ENCODE measurements at regions not wholly inside any gene's neighbourhood (a gene's known extent, or its start where the extent isn't known, plus 50 kb on each side); places are given as distances from the start of the nearest gene placed in this dataset.

DNA sequence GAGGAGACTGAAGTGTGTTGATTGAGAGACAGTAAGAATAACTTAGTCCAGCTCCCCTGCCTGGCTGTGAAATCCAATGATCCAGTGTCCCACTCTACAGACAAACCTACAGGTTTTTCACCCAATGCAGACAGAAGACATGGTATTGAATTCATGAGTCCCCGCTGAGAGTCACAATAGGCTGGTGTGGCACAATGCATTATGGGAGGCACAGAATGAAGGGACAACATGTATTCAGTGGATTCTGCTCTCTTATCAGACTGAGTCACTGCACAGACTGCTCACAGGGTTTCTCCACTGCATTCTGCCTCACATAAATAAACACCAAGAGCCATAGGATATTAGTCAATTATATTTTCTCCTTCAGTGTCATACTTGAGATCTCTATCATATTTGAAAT, 55.2 kb upstream of the TOP3B start:
- no peak for DNase-seq (ENCODE audit: low spot score)

DNA sequence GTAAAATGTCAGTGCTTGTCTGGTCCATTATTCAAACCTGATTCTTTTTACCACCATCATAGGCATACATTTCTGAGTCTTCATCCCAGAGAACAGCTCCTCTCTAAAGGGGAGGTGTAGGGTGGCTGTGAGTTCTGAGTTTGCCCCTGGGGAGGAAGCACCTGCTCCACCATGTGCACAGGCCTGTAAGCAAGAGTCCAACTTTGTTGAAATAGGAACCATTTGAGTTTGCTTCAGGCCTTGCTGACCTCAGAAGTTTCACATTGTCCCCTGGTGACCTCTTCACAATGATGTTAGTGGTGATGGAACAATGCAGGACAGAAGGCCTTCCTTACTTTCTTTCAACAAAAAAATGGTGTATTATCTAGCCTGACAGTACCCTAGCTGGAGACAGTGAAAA, 54.6 kb upstream of the TOP3B start:
- DNase-seq (ENCODE audit: low spot score): peak; percentile 84

GRCh38 chr22:22036588-22036987, 54.0 kb upstream of the TOP3B start:
- no peak for DNase-seq (ENCODE audit: low spot score)

- no peak for DNase-seq (ENCODE audit: low spot score)
Measured at GRCh38 chr22:22035771-22036314, 53.3 kb upstream of the TOP3B start.

DNA sequence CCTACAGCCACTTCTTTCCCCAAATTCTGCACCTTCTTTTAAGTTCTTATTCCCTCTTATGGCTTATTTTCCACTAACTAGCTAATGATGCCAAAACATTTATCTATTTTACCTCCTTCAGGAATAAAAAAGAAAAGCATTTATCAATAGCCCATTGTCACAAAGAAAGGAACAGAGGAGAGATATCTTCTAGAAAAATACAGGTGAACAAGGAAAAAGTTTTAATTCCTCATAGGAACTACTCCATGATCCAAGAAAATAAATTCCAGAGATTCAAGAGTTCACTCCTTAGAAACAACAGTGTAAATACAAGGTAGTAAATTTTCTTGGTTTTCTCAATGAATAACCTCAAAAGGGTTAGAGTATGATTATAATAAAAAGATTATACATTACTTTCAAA, 52.6 kb upstream of the TOP3B start:
- no peak for DNase-seq (ENCODE audit: low spot score)

DNA sequence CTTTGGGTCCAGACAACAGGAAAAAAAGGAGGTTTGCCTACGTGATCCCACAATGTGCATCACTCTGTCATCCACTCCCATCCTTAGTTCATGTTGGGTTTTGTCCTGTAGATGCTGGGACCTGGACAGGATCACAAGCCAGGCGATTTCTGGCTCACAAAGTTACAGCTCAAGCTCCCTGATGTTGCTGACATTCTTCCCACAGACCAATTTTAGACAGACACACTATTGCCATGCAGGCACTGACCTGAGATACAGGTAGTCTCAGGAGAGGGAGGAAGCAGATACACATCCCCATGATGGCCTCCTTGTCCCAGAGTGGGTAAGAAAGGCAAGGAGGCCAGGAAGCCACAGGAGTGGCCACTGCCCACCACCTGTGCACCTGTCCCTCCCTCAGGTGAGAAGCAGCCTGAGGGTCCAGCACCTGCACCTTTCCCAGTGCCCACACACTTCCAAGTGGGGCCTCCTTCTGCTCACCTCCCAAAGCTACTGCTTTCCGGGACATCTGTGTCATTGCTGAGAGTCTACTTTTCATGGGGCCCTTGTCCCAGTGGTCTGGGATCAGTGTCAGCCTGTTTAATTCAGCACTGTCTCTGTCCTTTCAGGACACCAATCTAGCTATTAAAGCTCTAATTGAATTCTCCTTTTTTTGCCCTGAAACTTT, 52.0 kb upstream of the TOP3B start:
- no peak for DNase-seq (ENCODE audit: low spot score)

DNA sequence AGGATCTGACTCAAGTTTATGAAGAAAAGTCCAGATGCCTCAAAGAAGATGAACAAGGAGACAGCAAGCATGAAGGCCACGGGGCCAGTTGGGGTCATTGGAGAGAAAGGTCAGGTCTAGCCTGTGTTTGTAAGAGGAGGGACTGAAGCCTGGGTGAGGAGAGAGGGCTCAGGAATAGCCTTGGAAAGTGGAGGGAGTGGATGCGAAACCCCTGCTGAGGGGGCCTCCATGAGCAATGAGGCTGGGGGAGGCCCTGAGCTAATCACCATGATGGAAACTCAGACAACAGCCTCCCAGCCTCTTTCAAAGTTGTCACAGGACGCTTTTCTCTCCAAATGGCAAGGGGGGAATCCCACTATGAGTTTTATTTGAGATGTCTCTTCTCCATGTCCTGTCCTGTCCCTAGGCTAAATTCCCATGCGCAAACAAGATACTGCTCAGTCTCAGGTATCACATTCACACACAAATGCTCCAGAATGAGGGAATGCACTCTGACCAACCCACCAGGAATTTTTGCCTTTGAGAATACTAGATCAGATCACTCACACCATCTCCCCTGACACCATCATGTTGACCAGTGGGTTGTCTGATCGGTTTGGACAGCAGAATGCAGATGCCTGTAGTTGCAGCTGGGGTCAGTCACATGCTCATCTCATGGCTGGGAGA, 51.3 kb upstream of the TOP3B start:
- no peak for DNase-seq (ENCODE audit: low spot score)

DNA sequence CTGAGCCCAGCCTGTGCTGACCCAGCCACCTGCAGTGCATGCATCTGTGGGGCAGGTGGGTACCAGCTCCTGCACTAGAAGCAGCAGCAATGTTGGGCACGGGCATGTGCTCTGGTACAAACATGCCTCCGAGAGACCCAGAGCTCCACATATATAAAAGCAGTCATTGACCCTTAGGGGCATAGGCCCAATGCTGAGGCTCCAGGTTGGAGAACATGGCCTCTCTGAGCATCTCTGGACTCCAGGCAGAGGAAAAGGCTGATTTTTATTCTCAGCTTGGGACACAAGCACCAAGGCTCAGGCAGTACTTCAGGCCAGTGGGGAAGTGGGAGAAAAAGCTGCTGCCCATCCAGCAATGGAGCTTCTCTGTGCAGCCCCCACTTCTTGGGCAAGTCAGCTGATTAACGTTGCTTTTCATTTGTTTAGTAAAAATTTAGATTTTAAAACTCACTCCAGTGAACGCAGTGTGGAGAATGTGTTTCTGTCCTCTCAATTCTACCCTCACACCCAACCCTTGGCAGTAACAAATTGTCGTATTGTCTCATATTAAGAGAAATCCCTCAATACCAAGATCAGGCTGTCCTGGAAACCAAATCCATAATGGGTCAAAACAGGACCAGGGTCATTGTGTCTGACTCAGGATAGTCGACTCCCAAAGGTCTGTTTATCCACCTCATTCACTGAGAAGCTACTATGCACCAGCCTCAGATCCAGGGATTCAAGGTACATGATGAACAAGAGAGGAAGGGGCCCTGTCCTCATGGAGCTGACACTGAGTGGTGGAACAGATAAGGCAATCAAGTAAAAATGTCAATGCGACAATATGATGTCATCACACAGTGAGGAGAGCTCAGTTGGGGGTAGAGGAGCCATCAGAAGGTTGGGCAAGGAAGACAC, 50.6 kb upstream of the TOP3B start:
- no peak for DNase-seq (ENCODE audit: low spot score)

DNA sequence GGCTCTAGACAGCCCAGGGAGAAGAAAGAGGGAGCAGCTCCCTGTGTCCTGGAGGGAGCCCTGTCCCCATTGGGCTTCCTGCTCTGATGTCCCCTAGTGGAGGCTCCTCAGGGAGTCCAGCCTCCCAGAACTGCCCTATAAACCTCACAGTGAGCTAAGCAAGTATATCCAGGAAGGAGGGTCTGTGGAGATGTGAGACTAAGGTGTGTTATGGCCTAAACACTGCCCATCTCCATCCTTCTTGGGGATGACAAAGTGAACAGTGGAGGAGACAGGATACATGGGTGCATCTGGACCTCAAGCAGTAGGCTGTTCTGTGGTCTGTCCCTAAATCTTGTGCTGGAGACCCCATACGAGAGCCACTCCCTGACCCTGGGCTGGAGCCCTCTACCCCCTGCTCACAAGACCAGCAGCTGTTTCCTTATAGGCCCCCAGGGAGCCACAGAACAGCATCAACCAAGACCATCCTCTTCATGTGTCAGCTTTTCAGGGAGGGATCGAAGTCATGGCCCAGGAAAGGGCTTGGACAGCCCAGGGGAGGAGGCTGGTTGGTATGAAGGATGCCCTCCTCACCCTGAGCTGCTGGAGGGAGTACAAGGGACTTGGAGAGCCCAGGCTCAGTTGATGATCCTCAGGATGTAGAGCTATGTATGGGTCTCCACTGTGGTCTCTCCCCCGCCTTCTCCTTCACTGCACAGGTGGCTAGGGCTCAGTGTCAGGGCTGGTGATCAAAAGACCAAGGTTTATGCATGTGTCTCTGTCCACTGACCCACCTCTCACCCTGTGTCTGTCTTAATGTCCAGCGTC, 49.7 kb upstream of the TOP3B start:
- DNase-seq (ENCODE audit: low spot score): peak; percentile 61
